ENCODE measurements at regions not wholly inside any gene's neighbourhood (a gene's known extent, or its start where the extent isn't known, plus 50 kb on each side); places are given as distances from the start of the nearest gene placed in this dataset.

GRCh38 chr7:52639126-52639525 is 396.3 kb upstream of the POM121L12 start:
- H3K27ac ChIP-seq, result no peak overlapping the region

GRCh38 chr7:52635021-52635420 is 400.4 kb upstream of the POM121L12 start:
- TF ChIP-seq CTCF (IDR thresholded peaks at IDR 0.05) (no peak), ZFX (IDR thresholded peaks at IDR 0.05; ENCODE audit: borderline replicate concordance) (no peak)
- no peak overlapping the region for H3K27ac ChIP-seq

More at GRCh38 chr7:52639126-52639525, 396.3 kb upstream of the POM121L12 start:
- TF ChIP-seq ZFX (IDR thresholded peaks at IDR 0.05; ENCODE audit: borderline replicate concordance) (no peak), CTCF (IDR thresholded peaks at IDR 0.05) (no peak)

GRCh38 chr7:52620849-52621248 is 414.6 kb upstream of the POM121L12 start:
- TF ChIP-seq CTCF (IDR thresholded peaks at IDR 0.05), result no peak
- TF ChIP-seq ZFX (IDR thresholded peaks at IDR 0.05; ENCODE audit: borderline replicate concordance), result no peak
- no peak overlapping the region for H3K27ac ChIP-seq

GRCh38 chr7:52616552-52616951 is 418.9 kb upstream of the POM121L12 start:
- H3K27ac ChIP-seq, result no peak overlapping the region
- TF ChIP-seq ZFX (IDR thresholded peaks at IDR 0.05; ENCODE audit: borderline replicate concordance) (no peak), CTCF (IDR thresholded peaks at IDR 0.05) (no peak)

- no peak overlapping the region for H3K27ac ChIP-seq
- TF ChIP-seq CTCF (IDR thresholded peaks at IDR 0.05) (no peak), ZFX (IDR thresholded peaks at IDR 0.05; ENCODE audit: borderline replicate concordance) (no peak)
Measured at GRCh38 chr7:52615021-52615695, 420.3 kb upstream of the POM121L12 start.

GRCh38 chr7:52609511-52609910 is 425.9 kb upstream of the POM121L12 start:
- TF ChIP-seq ZFX (IDR thresholded peaks at IDR 0.05; ENCODE audit: borderline replicate concordance) (no peak), CTCF (IDR thresholded peaks at IDR 0.05) (no peak)
- no peak overlapping the region for H3K27ac ChIP-seq

- TF ChIP-seq CTCF (IDR thresholded peaks at IDR 0.05) (no peak), ZFX (IDR thresholded peaks at IDR 0.05; ENCODE audit: borderline replicate concordance) (no peak)
- H3K27ac ChIP-seq, result no peak overlapping the region
Measured at GRCh38 chr7:52592698-52593097, 442.7 kb upstream of the POM121L12 start.

Measured in 22Rv1 (cell line).